HG02943 (cell line): ENCODE measurements at regions not wholly inside any gene's neighbourhood (a gene's known extent, or its start where the extent isn't known, plus 50 kb on each side); places are given as distances from the start of the nearest gene placed in this dataset.

ENCODE experiments used
- ATAC-seq: cut with Tn5 transposase; IDR thresholded peaks from one replicate; pipeline ENCODE4 v1.9.1; 2021; ENCODE audit warnings: mild to moderate bottlenecking, low read depth, moderate library complexity; ENCODE audit not compliant: unreplicated experiment

GRCh38 chr2:151038516-151038915 is 223.1 kb downstream of the RBM43 start:
- no peak for ATAC-seq

- ATAC-seq, result no peak
These were observed 224.2 kb downstream of the RBM43 start for GRCh38 chr2:151037434-151037833.

GRCh38 chr2:151033271-151034248 is 228.1 kb downstream of the RBM43 start:
- no peak for ATAC-seq

GRCh38 chr2:151032741-151033191 is 228.9 kb downstream of the RBM43 start:
- ATAC-seq, result no peak

GRCh38 chr2:151030663-151031230 is 230.9 kb downstream of the RBM43 start:
- no peak for ATAC-seq

- no peak for ATAC-seq
These were observed 232.1 kb downstream of the RBM43 start for GRCh38 chr2:151029406-151030157.

- ATAC-seq, result no peak
These were observed 232.9 kb downstream of the RBM43 start for GRCh38 chr2:151028691-151029176.

- ATAC-seq, result no peak
These were observed 234.5 kb downstream of the RBM43 start for GRCh38 chr2:151027151-151027550.

GRCh38 chr2:151025816-151026215 is 235.8 kb downstream of the RBM43 start:
- ATAC-seq, result no peak

- no peak for ATAC-seq
These were observed 236.9 kb downstream of the RBM43 start for GRCh38 chr2:151024696-151025251.

- no peak for ATAC-seq
These were observed 239.8 kb downstream of the RBM43 start for GRCh38 chr2:151021747-151022452.

- ATAC-seq, result no peak
These were observed 241.3 kb downstream of the RBM43 start for GRCh38 chr2:151020411-151020810.

GRCh38 chr2:151009437-151010175 is 252.1 kb downstream of the RBM43 start:
- ATAC-seq, result no peak

- ATAC-seq, result no peak
These were observed 254.3 kb downstream of the RBM43 start for GRCh38 chr2:151007365-151007764.

- ATAC-seq, result no peak
These were observed 258.6 kb downstream of the RBM43 start for GRCh38 chr2:151002959-151003600.

GRCh38 chr2:150997702-150998440 is 263.8 kb downstream of the RBM43 start:
- no peak for ATAC-seq

- no peak for ATAC-seq
These were observed 264.6 kb downstream of the RBM43 start for GRCh38 chr2:150997066-150997465.

- no peak for ATAC-seq
These were observed 267.6 kb downstream of the RBM43 start for GRCh38 chr2:150994076-150994475.
